HepG2 (cell line): ENCODE measurements at regions not wholly inside any gene's neighbourhood (a gene's known extent, or its start where the extent isn't known, plus 50 kb on each side); places are given as distances from the start of the nearest gene placed in this dataset.

Experiments used
- ATAC-seq: fragments of 200-7000 bp; cut with Tn5 transposase; 3 replicates; pipeline ENCODE4 v1.9.1; 2020; ENCODE audit warnings: mild to moderate bottlenecking, moderate library complexity
- BruUV-seq: library from RNA; stranded (reverse); fragments of 400-500 nt; replicated peaks from 2 replicates; lab custom pipeline; 2021; lab: Mats Ljungman, UMichigan
- CTCF ChIA-PET: fragments of 300-600 bp; formaldehyde crosslinking; extraction: SDS; loops from one replicate; lab custom pipeline; 2021; ENCODE audit warnings: low total read pairs, inconsistent platforms, low intra/inter-chr PET ratio; lab: Yijun Ruan, JAX
- POLR2A ChIA-PET: fragments of 350-600 bp; sonication (Branson Sonifier 250); formaldehyde crosslinking; loops from one replicate; lab custom pipeline; 2020; ENCODE audit warnings: antibody characterized with exemption, inconsistent platforms; lab: Yijun Ruan, JAX
- DNase-seq: peaks from one replicate; pipeline ENCODE4 v3.0.0-alpha.2; 2015; ENCODE audit warnings: low spot score
- FAIRE-seq: peaks from 3 replicates; lab custom pipeline; 2011; peaks lifted over from hg19 to GRCh38; lab: Jason Lieb, UNC
- H2AFZ ChIP-seq: one replicate; pipeline ENCODE4 v1.6.1; 2011; ENCODE audit warnings: low read length, inconsistent platforms
- H3K27ac ChIP-seq: fragments of 300-600 bp; 3 replicates; pipeline ENCODE4 v1.8.0; 2011; ENCODE audit warnings: mixed run types, mild to moderate bottlenecking, mixed read lengths, low read length, inconsistent platforms; ENCODE audit not compliant: insufficient read depth; ENCODE audit errors: extremely low read length
- H3K27me3 ChIP-seq, 2 experiments: fragments of 200-600 bp in 1 of 2; 2 replicates in 1 of 2; 3 replicates in 1 of 2; pipeline versions ENCODE4 v1.6.0 to v1.8.0; 2011; ENCODE audit warnings: low read length in 2 of 2, mild to moderate bottlenecking in 2 of 2, moderate library complexity in 2 of 2, inconsistent platforms in 1 of 2; ENCODE audit not compliant: insufficient read depth in 2 of 2, control insufficient read depth in 1 of 2
- H3K36me3 ChIP-seq, 2 experiments: fragments of 200-600 bp in 1 of 2; replicated peaks in 1 of 2; 2 replicates in 1 of 2; 3 replicates in 1 of 2; pipeline versions ENCODE4 v1.5.1 to v1.8.0; 2011; ENCODE audit warnings: low read length in 2 of 2, inconsistent platforms in 1 of 2; ENCODE audit not compliant: insufficient read depth in 2 of 2, control insufficient read depth in 1 of 2
- H3K4me1 ChIP-seq: 2 replicates; pipeline ENCODE4 v1.5.1; 2012; ENCODE audit warnings: low read length, inconsistent platforms; ENCODE audit not compliant: insufficient read depth
- H3K4me2 ChIP-seq: 2 replicates; pipeline ENCODE4 v1.6.0; 2011; ENCODE audit warnings: low read depth, low read length, inconsistent platforms
- H3K4me3 ChIP-seq, 3 experiments: fragments of 200-600 bp in 1 of 3; sonication (generic), shearing (Covaris generic) in 1 of 3; replicated peaks in 1 of 3; 2 replicates each; pipeline ENCODE4 v1.5.1; 2011 to 2016; ENCODE audit warnings: low read length in 3 of 3, inconsistent platforms in 2 of 3, low read depth in 2 of 3, mild to moderate bottlenecking in 2 of 3, control low read depth in 1 of 3, mixed read lengths in 1 of 3; ENCODE audit not compliant: insufficient read depth in 1 of 3
- H3K79me2 ChIP-seq: one replicate; pipeline ENCODE4 v1.6.1; 2011; ENCODE audit warnings: low read length, inconsistent platforms; ENCODE audit not compliant: insufficient read depth
- H3K9ac ChIP-seq: 2 replicates; pipeline ENCODE4 v1.6.0; 2011; ENCODE audit warnings: mild to moderate bottlenecking, low read depth, low read length, inconsistent platforms; ENCODE audit not compliant: insufficient read depth
- H3K9me3 ChIP-seq: 2 replicates; pipeline ENCODE4 v1.5.1; 2012; ENCODE audit warnings: mild to moderate bottlenecking, low read length
- H4K20me1 ChIP-seq: 2 replicates; pipeline ENCODE4 v1.6.0; 2011; ENCODE audit warnings: inconsistent platforms, mild to moderate bottlenecking, low read length, moderate library complexity; ENCODE audit not compliant: insufficient read depth
- ATF1 ChIP-seq: IDR thresholded peaks from 2 replicates; pipeline ENCODE4 v1.6.1; 2016; ENCODE audit warnings: mild to moderate bottlenecking, control low read depth
- CEBPG ChIP-seq: IDR thresholded peaks from 2 replicates; pipeline ENCODE4 v1.6.1; 2016
- CENPT ChIP-seq: sonication (generic); formaldehyde crosslinking; IDR thresholded peaks from 2 replicates; pipeline ENCODE4 v1.8.0; 2022; ENCODE audit warnings: low read depth, mild to moderate bottlenecking, moderate library complexity, missing genetic modification reagents
- FOXO1 ChIP-seq: sonication (generic); formaldehyde crosslinking; IDR thresholded peaks from 2 replicates; pipeline ENCODE4 v1.4.0; 2020; ENCODE audit warnings: missing genetic modification reagents
- LCORL ChIP-seq, 2 experiments: fragments of 450-650 bp in 1 of 2; sonication (generic) in 1 of 2; formaldehyde crosslinking in 1 of 2; IDR thresholded peaks; 2 replicates each; pipeline versions ENCODE4 v1.5.0 to v1.6.1; 2017 to 2020; ENCODE audit warnings: antibody characterized with exemption in 1 of 2, missing genetic modification reagents in 1 of 2
- MTA1 ChIP-seq: sonication (generic); formaldehyde crosslinking; IDR thresholded peaks from 2 replicates; pipeline ENCODE4 v1.4.0; 2020; ENCODE audit warnings: missing genetic modification reagents, mild to moderate bottlenecking, borderline replicate concordance
- MXI1 ChIP-seq: IDR thresholded peaks from 3 replicates; pipeline ENCODE4 v1.6.1; 2012; ENCODE audit warnings: low read depth, low read length, inconsistent platforms, borderline replicate concordance
- NCOA1 ChIP-seq: sonication (generic); formaldehyde crosslinking; IDR thresholded peaks from 2 replicates; pipeline ENCODE4 v1.9.0; 2021; ENCODE audit warnings: missing genetic modification reagents
- NFRKB ChIP-seq: fragments of 450-650 bp; IDR thresholded peaks from 2 replicates; pipeline ENCODE4 v1.6.1; 2017
- THAP8 ChIP-seq: sonication (generic); formaldehyde crosslinking; IDR thresholded peaks from 2 replicates; pipeline ENCODE4 v1.5.1; 2020; ENCODE audit warnings: missing genetic modification reagents, mild to moderate bottlenecking, borderline replicate concordance
- ZNF207 ChIP-seq: fragments of 450-650 bp; IDR thresholded peaks from 2 replicates; pipeline ENCODE4 v1.6.1; 2016; ENCODE audit warnings: antibody characterized with exemption, borderline replicate concordance
- ZNF256 ChIP-seq: sonication (generic); formaldehyde crosslinking; conservative IDR thresholded peaks from 2 replicates; pipeline ENCODE4 v1.4.0; 2020; ENCODE audit warnings: missing genetic modification reagents
- ZNF281 ChIP-seq: sonication (generic); formaldehyde crosslinking; IDR thresholded peaks from 2 replicates; pipeline ENCODE4 v1.4.0; 2020; ENCODE audit warnings: missing genetic modification reagents, borderline replicate concordance
- ZNF558 ChIP-seq: sonication (generic); formaldehyde crosslinking; IDR thresholded peaks from 2 replicates; pipeline ENCODE4 v1.9.0; 2022; ENCODE audit warnings: mild to moderate bottlenecking, missing genetic modification reagents, borderline replicate concordance
- ZNF574 ChIP-seq: sonication (generic); formaldehyde crosslinking; IDR thresholded peaks from 2 replicates; pipeline ENCODE4 v1.4.0; 2020; ENCODE audit warnings: missing genetic modification reagents
- ZNF709 ChIP-seq: sonication (generic); formaldehyde crosslinking; IDR thresholded peaks from 2 replicates; pipeline ENCODE4 v1.5.0; 2020; ENCODE audit warnings: mild to moderate bottlenecking, missing genetic modification reagents
- ZNF761 ChIP-seq: sonication (generic); formaldehyde crosslinking; conservative IDR thresholded peaks from 2 replicates; pipeline ENCODE4 v1.4.0; 2020; ENCODE audit warnings: mild to moderate bottlenecking, missing genetic modification reagents
- WGBS: methylation state at CpG from one replicate; pipeline ENCODE4 v1.1.6; 2017; ENCODE audit warnings: low lambda C conversion rate; 5-methylcytosine and 5-hydroxymethylcytosine counted together
- in situ Hi-C: cut with HindIII; loops from 2 replicates; pipeline ENCODE4 v1.10.0; 2017; ENCODE audit warnings: low pct_unique_long_range_greater_than_20kb; ENCODE audit not compliant: extremely low pct_ligation_motif_present
- intact Hi-C: fragments of 100-400 bp; cut with micrococcal nuclease; formaldehyde crosslinking; loops from one replicate; pipeline ENCODE4 v1.10.0; 2022; ENCODE audit not compliant: unreplicated experiment

GRCh38 chr5:30001826-30002225 is 1191.7 kb upstream of the CDH6 start:
- 2% methylated on average over 2 of the region's 2 CpGs for WGBS

More at GRCh38 chr5:30001826-30002225, 1191.7 kb upstream of the CDH6 start:
- Histone ChIP-seq H3K36me3 (no peaks in the 10 kb centered on the region), H3K27ac (no peak overlapping the region), H3K27me3 (no peaks in the 10 kb centered on the region), H3K4me2 (no peak overlapping the region), H2AFZ (no peak overlapping the region), H3K4me3 (no peak overlapping the region), H3K9ac (no peak overlapping the region), H3K79me2 (no peaks in the 10 kb centered on the region), H3K4me1 (no peaks in the 10 kb centered on the region), H4K20me1 (no peaks in the 10 kb centered on the region), H3K9me3 (no peaks in the 10 kb centered on the region)
- ATAC-seq: no peak
- in situ Hi-C loops: no loop called here
- intact Hi-C loops: no loop called here
- POLR2A ChIA-PET: no interaction called here
- no TSS peak for BruUV-seq
- DNase-seq: no peak
- CTCF ChIA-PET: no interaction called here
- no peak for TF ChIP-seq NFRKB
- no peak for TF ChIP-seq ZNF574
- no peak for TF ChIP-seq ZNF256 (CRISPR knock-in tag)
- TF ChIP-seq ZNF207: no peak
- TF ChIP-seq CEBPG (CRISPR knock-in tag): no peak
- TF ChIP-seq ZNF558: no peak
- TF ChIP-seq FOXO1 (CRISPR knock-in tag): no peak
- no peak for TF ChIP-seq NCOA1 (CRISPR knock-in tag)
- TF ChIP-seq ZNF281: no peak
- TF ChIP-seq MXI1: no peak
- TF ChIP-seq MTA1 (CRISPR knock-in tag): no peak
- TF ChIP-seq THAP8 (CRISPR knock-in tag): no peak
- no peak for TF ChIP-seq ATF1
- no peak for TF ChIP-seq CENPT (CRISPR knock-in tag)
- no peak for TF ChIP-seq ZNF761 (CRISPR knock-in tag)
- no peak for TF ChIP-seq LCORL (IDR thresholded peaks at IDR 0.05)
- no peak for TF ChIP-seq LCORL (CRISPR knock-in tag; IDR thresholded peaks at IDR 0.05)
- TF ChIP-seq ZNF709 (CRISPR knock-in tag): no peak
- no peak for FAIRE-seq
